ENCODE measurements at regions not wholly inside any gene's neighbourhood (a gene's known extent, or its start where the extent isn't known, plus 50 kb on each side); places are given as distances from the start of the nearest gene placed in this dataset.
"Not testable (repeated sequence)": the region's sequence is repeated elsewhere in the genome, so short reads cannot be mapped to it uniquely, and the experiment has no call there.

GRCh38 chr11:119586181-119586580 lies 142.8 kb downstream of the NECTIN1 start:
- no peak for DNase-seq

DNA sequence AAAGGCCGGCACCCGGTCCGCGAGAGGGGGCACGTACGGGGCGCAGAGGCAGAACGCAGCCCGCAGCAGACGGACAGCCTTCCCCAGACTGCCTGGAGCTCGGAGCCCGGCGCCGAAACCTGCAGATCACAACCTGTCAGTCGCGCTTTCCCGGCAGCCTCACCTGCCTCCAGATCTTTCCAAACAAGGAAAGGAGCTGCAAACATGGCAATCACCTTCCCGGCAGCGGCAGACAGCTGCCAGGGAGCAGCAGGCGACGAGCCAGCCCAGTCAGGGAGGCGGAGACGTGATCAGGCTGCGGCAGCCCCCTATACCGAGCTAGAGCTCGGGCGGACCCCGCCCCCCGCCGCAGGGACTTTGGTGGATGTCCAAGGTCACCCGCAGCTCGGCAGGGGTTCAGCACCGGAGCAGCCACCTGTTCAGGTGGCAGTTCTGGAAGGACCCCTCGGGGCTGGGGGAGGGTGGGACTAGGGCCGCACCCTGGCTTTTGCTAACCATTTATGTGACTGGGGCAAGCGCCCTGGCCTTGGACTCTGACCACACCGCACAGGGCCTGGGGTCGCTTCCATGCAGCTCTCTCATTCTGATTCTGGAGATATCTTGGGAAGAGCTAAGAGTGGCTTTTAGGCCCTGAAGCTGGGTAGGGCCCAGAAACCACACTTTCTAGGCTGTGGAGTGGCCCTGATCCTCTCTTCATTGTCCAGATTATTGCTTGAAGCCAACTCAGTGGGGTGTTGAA lies 143.8 kb downstream of the NECTIN1 start:
- no peak for DNase-seq

DNA sequence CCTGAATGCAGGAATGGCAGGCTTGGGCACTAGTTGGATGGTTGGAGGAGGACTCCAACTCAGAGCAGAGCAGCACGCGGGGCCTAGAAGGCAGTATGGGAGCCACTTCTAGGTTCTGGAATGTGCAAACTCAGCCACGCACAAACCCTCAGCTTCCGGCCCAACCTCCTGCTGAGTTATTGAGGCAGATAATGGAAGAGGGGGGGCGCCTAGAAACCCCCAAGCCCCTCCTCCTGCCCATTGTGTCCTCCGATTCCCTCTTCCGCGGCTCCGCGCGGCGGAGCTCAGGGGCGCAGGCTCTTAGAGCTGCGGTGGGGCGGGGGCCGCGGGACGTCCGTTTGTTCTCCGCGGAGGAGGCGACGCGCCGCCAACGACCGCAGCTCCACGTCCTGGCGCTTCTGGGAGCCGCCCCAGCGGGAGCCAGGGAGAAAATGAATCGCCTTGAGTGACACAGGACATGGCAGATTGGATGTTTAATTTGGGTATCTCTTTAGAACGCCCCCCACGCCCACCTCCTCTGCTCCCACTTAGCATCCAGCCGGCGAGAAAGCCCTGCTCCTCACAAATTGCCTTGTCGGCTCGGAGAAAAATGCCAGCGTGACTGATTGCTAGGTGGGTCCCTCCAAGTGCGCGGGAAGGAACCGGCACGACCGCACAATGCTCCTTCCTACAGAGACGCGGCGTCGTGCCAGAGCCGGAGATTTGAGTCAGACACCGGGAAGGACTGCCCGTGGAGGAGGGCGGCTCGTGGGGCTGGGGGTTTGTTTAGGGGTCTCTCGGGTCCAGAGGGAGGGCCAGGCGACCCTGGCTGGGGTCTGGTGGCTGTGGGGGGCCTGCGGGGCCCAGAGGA lies 144.6 kb downstream of the NECTIN1 start:
- peak; percentile 70 for DNase-seq

DNA sequence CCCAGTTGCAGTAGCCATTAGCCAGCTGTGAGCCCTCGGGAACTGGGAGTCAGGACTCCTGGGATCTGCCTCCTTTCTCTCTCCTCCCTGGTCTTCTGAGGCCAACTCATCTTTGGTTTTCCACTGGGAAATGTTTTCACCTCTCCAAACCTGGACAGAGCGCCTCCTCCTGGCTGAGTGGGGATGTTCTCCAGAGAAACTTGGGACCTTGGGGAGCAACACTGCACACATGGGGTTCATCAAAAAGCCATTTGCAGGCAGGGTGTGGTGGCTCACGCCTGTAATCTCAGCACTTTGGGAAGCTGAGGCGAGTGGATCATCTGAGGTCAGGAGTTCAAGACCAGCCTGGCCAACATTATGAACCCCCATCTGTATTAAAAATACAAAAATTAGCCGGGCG lies 145.4 kb downstream of the NECTIN1 start:
- no peak for DNase-seq

DNA sequence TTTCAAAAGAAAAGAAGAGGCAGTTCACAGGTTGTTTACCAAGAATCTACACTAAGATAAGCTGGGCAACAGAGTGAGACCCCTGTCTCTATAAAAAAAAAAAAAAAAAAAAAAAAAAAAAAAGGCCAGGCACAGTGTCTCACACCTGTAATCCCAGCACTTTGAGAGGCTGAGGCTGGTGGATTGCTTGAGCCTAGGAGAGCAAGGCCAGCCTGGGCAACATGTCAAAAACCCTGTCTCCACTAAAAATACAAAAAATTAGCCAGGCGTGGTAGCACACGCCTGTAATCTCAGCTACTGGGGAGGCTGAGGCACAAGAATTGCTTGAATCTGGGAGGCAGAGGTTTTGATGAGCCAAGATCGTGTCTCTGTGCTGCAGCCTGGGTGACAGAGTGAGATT lies 147.6 kb downstream of the NECTIN1 start:
- not testable (repeated sequence) for DNase-seq

DNA sequence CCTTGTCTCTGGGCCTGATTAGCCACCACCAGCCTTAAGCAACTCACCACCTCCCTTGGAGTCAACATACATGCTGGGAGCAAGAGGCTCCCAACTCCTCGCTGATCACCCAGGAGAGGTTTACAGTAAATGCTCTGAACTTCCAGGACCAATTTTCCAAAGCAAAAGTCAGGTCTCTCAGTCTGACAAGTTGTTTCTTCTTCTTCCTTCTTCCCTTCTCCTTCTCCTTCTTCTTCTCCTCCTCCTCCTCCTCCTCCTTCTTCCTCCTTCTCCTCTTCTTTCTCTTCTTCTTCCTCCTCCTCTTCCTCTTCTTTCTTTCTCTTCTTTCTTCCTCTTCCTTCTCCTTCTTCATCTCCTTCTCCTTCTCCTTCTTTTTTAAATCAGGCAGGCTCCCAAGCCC lies 148.2 kb downstream of the NECTIN1 start:
- DNase-seq, result no peak

DNA sequence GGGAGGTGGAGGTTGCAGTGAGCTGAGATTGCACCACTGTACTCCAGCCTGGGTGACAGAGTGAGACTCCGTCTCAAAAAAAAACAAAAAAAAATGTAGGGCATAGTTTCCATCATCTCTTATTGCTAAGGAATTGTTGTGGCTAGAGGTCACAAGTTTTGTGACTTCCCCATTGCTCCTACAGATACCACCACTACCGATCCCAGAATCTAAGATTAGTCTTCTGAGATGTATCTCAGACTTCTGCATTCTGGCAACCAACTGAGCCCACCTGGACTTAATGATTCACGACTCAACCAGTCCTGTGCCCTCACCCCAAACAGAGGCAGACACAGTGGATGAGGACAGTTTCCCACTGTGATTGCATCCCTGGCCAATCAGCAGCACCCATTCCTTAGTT lies 148.9 kb downstream of the NECTIN1 start:
- peak; percentile 16 for DNase-seq

DNA sequence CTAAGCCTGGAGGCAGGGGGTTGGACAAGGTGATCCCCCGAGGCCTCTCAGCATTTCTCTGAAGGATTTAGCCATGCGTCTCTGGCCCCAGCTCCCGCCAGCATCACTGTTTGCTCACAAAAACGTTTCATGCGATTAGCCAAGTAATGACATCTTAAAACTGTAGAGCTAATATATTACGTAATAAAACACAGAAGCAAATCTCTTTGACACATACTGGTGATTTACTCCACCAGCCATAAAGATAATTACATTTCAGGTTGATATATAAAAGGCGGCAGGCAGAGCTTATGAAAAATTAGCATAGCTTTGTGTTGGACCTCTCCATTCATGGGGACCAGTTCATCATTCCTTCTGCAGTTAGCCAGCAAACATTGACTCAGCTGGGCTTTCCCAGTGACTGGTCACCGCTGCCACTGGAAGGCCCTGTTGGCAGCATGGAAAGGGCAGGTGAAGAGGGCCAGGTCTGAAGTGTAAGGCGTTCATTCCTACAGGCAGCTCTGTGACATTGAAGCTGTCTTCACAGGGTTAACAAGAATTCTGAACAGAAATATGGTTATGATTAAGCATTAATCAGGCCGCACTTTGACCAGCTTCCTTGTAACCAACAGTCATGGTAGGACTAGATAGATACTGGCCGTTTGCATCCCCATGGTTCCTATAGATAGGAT lies 150.3 kb downstream of the NECTIN1 start:
- DNase-seq, result peak; percentile 49

DNA sequence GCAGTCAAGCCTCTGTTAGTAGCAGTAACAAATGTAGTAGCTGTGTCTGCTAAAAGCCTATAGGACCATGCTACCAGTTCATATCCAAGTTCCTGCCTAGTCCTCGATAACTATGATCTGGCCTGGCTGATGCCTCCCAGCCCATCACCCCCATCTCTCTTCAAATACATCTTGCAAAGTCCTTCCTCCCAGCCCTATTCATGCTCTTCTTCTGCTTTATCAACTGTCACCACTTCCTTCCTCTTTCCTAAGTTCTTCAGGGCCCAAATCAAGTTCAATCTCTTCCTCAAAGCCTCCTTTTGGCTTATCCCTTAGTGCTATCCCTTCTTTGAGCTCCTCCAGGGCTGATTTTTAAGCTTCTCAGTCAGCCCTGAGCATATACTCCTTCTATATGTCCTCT lies 150.9 kb upstream of the THY1 start:
- DNase-seq, result peak; percentile 96

GRCh38 chr11:119572481-119573424 lies 149.8 kb upstream of the THY1 start:
- no peak for DNase-seq

DNA sequence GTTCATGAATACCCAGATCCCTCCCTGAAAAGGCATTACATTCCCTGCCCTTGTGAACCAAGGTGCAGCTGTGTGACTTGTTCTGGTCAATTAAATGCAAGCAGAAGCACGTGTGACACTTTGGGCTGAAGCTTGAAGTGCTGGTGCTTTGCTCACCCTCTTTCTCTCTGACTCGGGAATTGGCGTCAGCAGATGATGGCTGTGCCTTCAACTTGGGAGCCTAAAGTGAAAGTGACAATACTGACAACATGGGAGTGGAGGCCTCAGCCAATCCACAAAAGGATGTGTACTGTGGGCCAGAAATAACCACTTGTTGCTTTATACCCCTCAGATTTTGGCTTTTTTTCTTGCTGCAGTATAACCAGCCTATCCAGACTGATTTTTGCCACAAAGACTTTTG lies 148.3 kb upstream of the THY1 start:
- DNase-seq, result no peak

- no peak for DNase-seq
Observed at GRCh38 chr11:119567688-119568582, 145.0 kb upstream of the THY1 start.

GRCh38 chr11:119566319-119566718 lies 143.3 kb upstream of the THY1 start:
- no peak for DNase-seq

- DNase-seq, result not testable (repeated sequence)
Observed at GRCh38 chr11:119565693-119566092, 142.7 kb upstream of the THY1 start.

GRCh38 chr11:119560961-119561360 lies 138.0 kb upstream of the THY1 start:
- no peak for DNase-seq

- DNase-seq, result no peak
Observed at GRCh38 chr11:119560291-119560690, 137.3 kb upstream of the THY1 start.

DNA sequence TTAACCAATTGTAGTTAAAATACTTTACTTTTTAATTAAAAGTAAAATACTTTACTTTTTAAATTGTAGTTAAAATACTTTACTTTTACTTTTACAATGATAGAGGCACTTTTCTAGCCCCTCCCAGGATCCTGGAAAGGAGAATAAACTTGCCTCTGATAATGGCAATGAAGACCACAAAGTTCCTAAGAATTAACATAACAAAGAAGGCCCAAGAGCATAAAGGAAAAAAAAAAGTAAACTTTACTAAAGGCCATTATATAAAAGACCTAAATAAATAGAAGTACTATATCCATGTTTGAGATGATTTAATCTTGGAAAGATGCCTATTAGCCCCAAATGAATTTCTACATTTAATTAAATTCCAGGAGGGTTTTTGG lies 129.1 kb upstream of the THY1 start:
- no peak for DNase-seq

GRCh38 chr11:119551420-119552105 lies 128.6 kb upstream of the THY1 start:
- no peak for DNase-seq

DNA sequence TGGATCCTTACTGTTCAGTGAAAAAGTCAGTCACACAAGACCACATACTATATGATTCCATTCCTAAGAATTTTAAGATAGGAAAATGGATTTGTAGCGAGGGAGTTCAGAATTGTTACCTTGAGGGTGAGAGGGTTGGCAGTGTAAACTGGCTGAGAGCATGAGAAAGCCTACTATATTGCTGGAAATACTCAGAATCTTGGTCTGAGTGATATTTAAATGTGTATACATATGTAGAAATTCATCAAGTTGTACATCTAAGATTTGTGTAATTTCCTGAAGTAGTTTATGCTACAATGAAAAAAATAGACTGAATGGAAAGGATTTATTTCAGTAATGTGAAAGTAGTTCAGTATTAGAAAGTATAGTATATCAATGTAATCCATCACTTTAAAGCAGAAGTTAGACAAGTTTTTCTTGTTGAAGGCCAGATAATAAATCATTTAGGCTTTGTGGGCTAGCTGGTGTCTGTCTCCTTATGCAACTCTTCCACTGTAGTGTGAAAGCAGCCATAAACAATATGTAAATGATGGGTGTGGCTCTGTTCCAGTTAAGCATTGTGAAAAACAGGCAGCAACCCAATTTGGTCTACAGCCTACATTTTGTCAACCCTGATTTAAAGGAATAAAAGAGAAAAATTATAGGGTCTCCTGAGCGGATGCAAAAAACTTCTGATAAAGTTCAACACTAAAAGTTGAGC lies 127.2 kb upstream of the THY1 start:
- peak; percentile 96 for DNase-seq

GRCh38 chr11:119547511-119547910 lies 124.5 kb upstream of the THY1 start:
- no peak for DNase-seq

Data from MV-4-11 (cell line).